Heart right ventricle (tissue), 16 donors: ENCODE measurements at regions not wholly inside any gene's neighbourhood (a gene's known extent, or its start where the extent isn't known, plus 50 kb on each side); places are given as distances from the start of the nearest gene placed in this dataset.
A peak's percentile ranks its signal among the peaks of the same experiment; 100 is the strongest.

Source experiments
- ATAC-seq, 8 donors: fragments of 200-7000 bp; cut with Tn5 transposase; one replicate each; pipeline ENCODE4 v1.9.1; 2020; ENCODE audit warnings: mild to moderate bottlenecking in 8 of 8, moderate library complexity in 8 of 8, moderate number of reproducible peaks in 1 of 8
- DNase-seq, 2 donors: peaks; one replicate each; pipeline ENCODE4 v3.0.0-alpha.2; 2020
- H3K27ac ChIP-seq, 10 donors: fragments of 200-600 bp; sonication (generic) in 2 of 10; one replicate each; pipeline versions ENCODE4 v1.5.0 to v1.8.0; 2020 to 2022; ENCODE audit warnings: mild to moderate bottlenecking in 3 of 10
- H3K27me3 ChIP-seq, 7 donors: fragments of 200-600 bp; one replicate each; pipeline ENCODE4 v1.8.0; 2021 to 2022; ENCODE audit warnings: mild to moderate bottlenecking in 2 of 7
- H3K36me3 ChIP-seq, 9 donors: fragments of 200-600 bp; sonication (generic) in 1 of 9; one replicate each; pipeline versions ENCODE4 v1.5.0 to v1.8.0; 2020 to 2022; ENCODE audit warnings: mild to moderate bottlenecking in 2 of 9
- H3K4me1 ChIP-seq, 9 donors: fragments of 200-600 bp; sonication (generic) in 1 of 9; one replicate each; pipeline versions ENCODE4 v1.5.0 to v1.8.0; 2020 to 2022; ENCODE audit warnings: mild to moderate bottlenecking in 4 of 9
- H3K4me3 ChIP-seq, 10 donors: fragments of 200-600 bp; sonication (generic) in 2 of 10; one replicate each; pipeline versions ENCODE4 v1.5.0 to v1.8.0; 2020 to 2022; ENCODE audit warnings: mild to moderate bottlenecking in 7 of 10, moderate library complexity in 2 of 10
- H3K9me3 ChIP-seq, 11 donors: fragments of 200-600 bp in 10 of 11; sonication (generic) in 2 of 11; one replicate each; pipeline versions ENCODE4 v1.5.0 to v1.8.0; 2013 to 2022; ENCODE audit warnings: mild to moderate bottlenecking in 2 of 11, control low read depth in 1 of 11, moderate library complexity in 1 of 11
- CTCF ChIP-seq, 9 donors: fragments of 200-600 bp; sonication (generic) in 2 of 9; IDR thresholded peaks; one replicate each; pipeline versions ENCODE4 v1.5.0 to v1.8.0; 2021 to 2022; ENCODE audit warnings: antibody characterized with exemption in 9 of 9, mild to moderate bottlenecking in 5 of 9, moderate library complexity in 1 of 9
- WGBS, 2 donors: extraction: QIAGEN DNeasy Blood & Tissue Kit; methylation state at CpG; one replicate each; pipeline ENCODE4 v1.1.7; 2013; ENCODE audit warnings: inconsistent platforms in 1 of 2; 5-methylcytosine and 5-hydroxymethylcytosine counted together
- intact Hi-C, 10 donors: fragments of 100-400 bp; cut with DNase I; formaldehyde crosslinking; loops; one replicate each; pipeline versions ENCODE4 v1.11.1 to v1.14.2; 2022
- donor health status: Arrhythmogenic right ventricular cardiomyopathy.
- donor health status: ischemic (EF 13 %, LVEDD 7.1; RV severe dilation, severe dysfunction).
- donor health status: healthy with polysubstance abuse.
- donor health status: DM: no; HTN: yes; CAD: no.
- donor health status: DM: no; HTN: no; CAD: no.
- donor health status: ischemic (EF 25% LVEDD 6.9; RV normal size, moderate dysfunction).
- donor health status: ischemic (EF 25% LVEDD 5.7; RV mildly dilated, moderate dysfunction).
- donor health status: healthy.
- donor health status: DM: yes; HTN: yes; CAD: no.
- donor health status: Ischemic cardiomyopathy.
- donor health status: ischemic (EF 35%, LVEDD 5.7; RV mildly dilated, moderate dysfunction).
- donor health status: nonischemic (EF 11% LVEDD 7.7; RV severe dilation, severe dysfunction).
- donor health status: DM: yes; HTN: yes; CAD: no.
- donor health status: PGD.
- donor health status: ischemic (EF 29% LVEDD 5.4; RV normal size, mild dysfunction).
- donor health status: nonischemic (EF 23%, LVEDD 6.1; RV moderate dilation, normal function).

- TF ChIP-seq CTCF (IDR thresholded peaks at IDR 0.05) = no peak
- ATAC-seq (no peak), DNase-seq (no peak)
- 95 to 97% methylated on average over 7 of the region's 7 CpGs for WGBS, 2 donors
- Histone ChIP-seq H3K4me3 (no peak overlapping the region), H3K27me3 (no peaks in the 10 kb centered on the region), H3K27ac (peak overlapping the region in 2 of 10 donors; percentile 56 to 59), H3K4me1 (peaks cover 0 to 24% (median 8%) of the 10 kb centered on the region in 9 donors), H3K9me3 (no peaks in the 10 kb centered on the region), H3K36me3 (no peaks in the 10 kb centered on the region)
- intact Hi-C loops = no loop called here
Measured at GRCh38 chr14:49992036-49992435, 99.2 kb downstream of the ARF6 start.

GRCh38 chr14:49992448-49992847, 99.6 kb downstream of the ARF6 start:
- peak overlapping the region in 5 of 10 donors; percentile 9 to 59 (median 39) for H3K27ac ChIP-seq

GRCh38 chr14:49992901-49993339, 100.0 kb downstream of the ARF6 start:
- peaks cover 0 to 23% (median 3%) of the 10 kb centered on the region in 9 donors for H3K4me1 ChIP-seq
- H3K4me3 ChIP-seq = no peak overlapping the region
- peak overlapping the region in 4 of 10 donors; percentile 9 to 56 (median 36) for H3K27ac ChIP-seq
- no peaks in the 10 kb centered on the region for H3K9me3 ChIP-seq
- no peaks in the 10 kb centered on the region for H3K36me3 ChIP-seq
- WGBS, 2 donors = 54 to 65% methylated on average over 7 of the region's 7 CpGs
- peak in 6 of 8 donors; percentile 52 to 95 (median 68) for ATAC-seq
- intact Hi-C loops = no loop called here
- TF ChIP-seq CTCF (IDR thresholded peaks at IDR 0.05) = no peak
- DNase-seq = peak in 1 of 2 donors; percentile 36
- no peaks in the 10 kb centered on the region for H3K27me3 ChIP-seq

More at GRCh38 chr14:49992448-49992847, 99.6 kb downstream of the ARF6 start:
- WGBS, 2 donors = 78 to 82% methylated on average over 4 of the region's 4 CpGs
- intact Hi-C loops = no loop called here
- Histone ChIP-seq H3K9me3 (no peaks in the 10 kb centered on the region), H3K4me1 (peaks cover 0 to 23% (median 6%) of the 10 kb centered on the region in 9 donors), H3K4me3 (no peak overlapping the region), H3K36me3 (no peaks in the 10 kb centered on the region), H3K27me3 (no peaks in the 10 kb centered on the region)
- DNase-seq = no peak
- no peak for ATAC-seq
- TF ChIP-seq CTCF (IDR thresholded peaks at IDR 0.05) = no peak

GRCh38 chr14:49993565-49993964, 100.7 kb downstream of the ARF6 start:
- Histone ChIP-seq H3K4me1 (peaks cover 0 to 24% (median 4%) of the 10 kb centered on the region in 9 donors), H3K9me3 (no peaks in the 10 kb centered on the region), H3K36me3 (no peaks in the 10 kb centered on the region), H3K27ac (peak overlapping the region in 1 of 10 donors; percentile 39), H3K27me3 (no peaks in the 10 kb centered on the region), H3K4me3 (no peak overlapping the region)
- DNase-seq = no peak
- intact Hi-C loops = no loop called here
- no peak for ATAC-seq
- no peak for TF ChIP-seq CTCF (IDR thresholded peaks at IDR 0.05)
- 93% methylated on average over 9 of the region's 9 CpGs for WGBS, 2 donors
